ENCODE measurements at regions not wholly inside any gene's neighbourhood (a gene's known extent, or its start where the extent isn't known, plus 50 kb on each side); places are given as distances from the start of the nearest gene placed in this dataset.

GRCh38 chr2:39607538-39608262, 58.0 kb upstream of the TMEM178A start:
- 87% methylated on average over 4 of the region's 4 CpGs for WGBS
- intact Hi-C loops (cut with DNase I): no loop called here
- Histone ChIP-seq H3K36me3 (no peaks in the 10 kb centered on the region), H3K27me3 (replicated peaks; ENCODE audit: insufficient read depth) (no peaks in the 10 kb centered on the region), H3K9me3 (no peaks in the 10 kb centered on the region), H3K4me1 (replicated peaks) (no peaks in the 10 kb centered on the region), H3K4me3 (no peak overlapping the region), H3K27ac (no peak overlapping the region)
- no peak for DNase-seq (ENCODE audit: low spot score)
- TF ChIP-seq POLR2A (IDR thresholded peaks at IDR 0.05) (no peak), CTCF (IDR thresholded peaks at IDR 0.05) (no peak), POLR2AphosphoS5 (IDR thresholded peaks at IDR 0.05) (no peak)

GRCh38 chr2:39608263-39608575, 57.5 kb upstream of the TMEM178A start:
- no peak overlapping the region for H3K4me3 ChIP-seq
- H3K27ac ChIP-seq: no peak overlapping the region
- intact Hi-C loops (cut with DNase I): no loop called here
- no peaks in the 10 kb centered on the region for H3K36me3 ChIP-seq
- no peak for DNase-seq (ENCODE audit: low spot score)
- WGBS: 81% methylated on average over 4 of the region's 4 CpGs
- TF ChIP-seq POLR2A (IDR thresholded peaks at IDR 0.05) (no peak), CTCF (IDR thresholded peaks at IDR 0.05) (no peak), POLR2AphosphoS5 (IDR thresholded peaks at IDR 0.05) (no peak)
- H3K27me3 ChIP-seq (replicated peaks; ENCODE audit: insufficient read depth): no peaks in the 10 kb centered on the region
- no peaks in the 10 kb centered on the region for H3K4me1 ChIP-seq (replicated peaks)
- no peaks in the 10 kb centered on the region for H3K9me3 ChIP-seq

- Histone ChIP-seq H3K27ac (no peak overlapping the region), H3K36me3 (no peaks in the 10 kb centered on the region), H3K4me1 (replicated peaks) (no peaks in the 10 kb centered on the region), H3K9me3 (no peaks in the 10 kb centered on the region), H3K4me3 (no peak overlapping the region), H3K27me3 (replicated peaks; ENCODE audit: insufficient read depth) (no peaks in the 10 kb centered on the region)
- intact Hi-C loops (cut with DNase I): no loop called here
- TF ChIP-seq CTCF (IDR thresholded peaks at IDR 0.05): no peak
- TF ChIP-seq POLR2A (IDR thresholded peaks at IDR 0.05): no peak
- no peak for TF ChIP-seq POLR2AphosphoS5 (IDR thresholded peaks at IDR 0.05)
- WGBS: 45% methylated on average over 6 of the region's 6 CpGs
- DNase-seq (ENCODE audit: low spot score): no peak
Measured at GRCh38 chr2:39608686-39609441, 56.9 kb upstream of the TMEM178A start.

GRCh38 chr2:39609917-39610316, 55.8 kb upstream of the TMEM178A start:
- no peak overlapping the region for H3K4me3 ChIP-seq
- H3K4me1 ChIP-seq (replicated peaks): no peaks in the 10 kb centered on the region
- H3K27me3 ChIP-seq (replicated peaks; ENCODE audit: insufficient read depth): no peaks in the 10 kb centered on the region
- 49% methylated on average over 2 of the region's 2 CpGs for WGBS
- H3K27ac ChIP-seq: no peak overlapping the region
- intact Hi-C loops (cut with DNase I): no loop called here
- TF ChIP-seq POLR2A (IDR thresholded peaks at IDR 0.05) (no peak), CTCF (IDR thresholded peaks at IDR 0.05) (no peak), POLR2AphosphoS5 (IDR thresholded peaks at IDR 0.05) (no peak)
- no peak for DNase-seq (ENCODE audit: low spot score)
- H3K36me3 ChIP-seq: no peaks in the 10 kb centered on the region
- H3K9me3 ChIP-seq: no peaks in the 10 kb centered on the region

GRCh38 chr2:39615675-39616074, 50.0 kb upstream of the TMEM178A start:
- no peaks in the 10 kb centered on the region for H3K4me1 ChIP-seq (replicated peaks)
- no peaks in the 10 kb centered on the region for H3K36me3 ChIP-seq
- H3K27me3 ChIP-seq (replicated peaks; ENCODE audit: insufficient read depth): no peaks in the 10 kb centered on the region
- intact Hi-C loops (cut with DNase I): no loop called here
- 0% methylated on average over 1 of the region's 1 CpG for WGBS
- no peak for DNase-seq (ENCODE audit: low spot score)
- H3K27ac ChIP-seq: no peak overlapping the region
- TF ChIP-seq POLR2AphosphoS5 (IDR thresholded peaks at IDR 0.05) (no peak), POLR2A (IDR thresholded peaks at IDR 0.05) (no peak), CTCF (IDR thresholded peaks at IDR 0.05) (no peak)
- H3K9me3 ChIP-seq: no peaks in the 10 kb centered on the region
- H3K4me3 ChIP-seq: no peak overlapping the region

Measured in prostate gland (tissue), 2 donors.